CD4-positive, alpha-beta T cell (primary cell): ENCODE measurements at regions not wholly inside any gene's neighbourhood (a gene's known extent, or its start where the extent isn't known, plus 50 kb on each side); places are given as distances from the start of the nearest gene placed in this dataset.

Experiments
- ATAC-seq: fragments of 200-7000 bp; cut with Tn5 transposase; one replicate; pipeline ENCODE4 v1.10.0; 2022; ENCODE audit warnings: mild to moderate bottlenecking; ENCODE audit not compliant: poor library complexity
- CTCF ChIA-PET: fragments of 350-600 bp; sonication (Branson Sonifier 250); formaldehyde crosslinking; loops from one replicate; lab custom pipeline; 2021; ENCODE audit warnings: antibody characterized with exemption, inconsistent platforms; lab: Charles Lee
- POLR2A ChIA-PET: fragments of 350-600 bp; sonication (Branson Sonifier 250); formaldehyde crosslinking; loops from one replicate; lab custom pipeline; 2021; ENCODE audit warnings: antibody characterized with exemption, inconsistent platforms; lab: Charles Lee
- DNase-seq, 14 experiments: peaks; one replicate each; pipeline ENCODE4 v3.0.0-alpha.2; 2013 to 2020; ENCODE audit warnings: mixed read lengths in 2 of 14
- H3K27ac ChIP-seq, 2 donors: one replicate each; pipeline versions ENCODE4 v1.5.1 to v1.7.0; 2013; ENCODE audit warnings: low read length in 2 of 2, low read depth in 1 of 2, mild to moderate bottlenecking in 1 of 2
- H3K27me3 ChIP-seq, 2 experiments: 1 replicate in 1 of 2; 2 replicates in 1 of 2; pipeline versions ENCODE4 v1.6.1 to v1.7.0; 2013; ENCODE audit warnings: low read length in 2 of 2, control low read depth in 1 of 2, mild to moderate bottlenecking in 1 of 2, moderate library complexity in 1 of 2; ENCODE audit not compliant: insufficient read depth in 2 of 2, control insufficient read depth in 1 of 2
- H3K36me3 ChIP-seq: one replicate; pipeline ENCODE4 v1.6.1; 2013; ENCODE audit warnings: low read length, control low read depth; ENCODE audit not compliant: insufficient read depth
- H3K4me1 ChIP-seq: one replicate; pipeline ENCODE4 v1.6.1; 2013; ENCODE audit warnings: low read length, control low read depth; ENCODE audit not compliant: insufficient read depth
- H3K4me3 ChIP-seq: one replicate; pipeline ENCODE4 v1.5.1; 2013; ENCODE audit warnings: mild to moderate bottlenecking, low read length, moderate library complexity
- H3K9me3 ChIP-seq, 2 experiments: 1 replicate in 1 of 2; 2 replicates in 1 of 2; pipeline versions ENCODE4 v1.6.1 to v1.7.0; 2013; ENCODE audit warnings: low read length in 2 of 2, mild to moderate bottlenecking in 2 of 2, control low read depth in 1 of 2, moderate library complexity in 1 of 2; ENCODE audit not compliant: control insufficient read depth in 1 of 2, insufficient read depth in 1 of 2
- H3K27ac Mint-ChIP-seq: one replicate; pipeline ENCODE4 v1.8.0; 2020; ENCODE audit warnings: mixed read lengths
- H3K27me3 Mint-ChIP-seq: one replicate; pipeline ENCODE4 v1.8.0; 2021; ENCODE audit warnings: mixed read lengths
- H3K36me3 Mint-ChIP-seq: one replicate; pipeline ENCODE4 v1.8.0; 2021; ENCODE audit warnings: low read depth, mixed read lengths
- H3K4me1 Mint-ChIP-seq: one replicate; pipeline ENCODE4 v1.8.0; 2021; ENCODE audit warnings: low read depth, mixed read lengths
- H3K4me3 Mint-ChIP-seq: one replicate; pipeline ENCODE4 v1.8.0; 2020; ENCODE audit warnings: mild to moderate bottlenecking, mixed read lengths
- H3K9me3 Mint-ChIP-seq: one replicate; pipeline ENCODE4 v1.8.0; 2020; ENCODE audit warnings: mixed read lengths
- CTCF ChIP-seq: fragments of 200-600 bp; IDR thresholded peaks from one replicate; pipeline ENCODE4 v1.8.0; 2022; ENCODE audit warnings: antibody characterized with exemption, mild to moderate bottlenecking
- intact Hi-C, 2 experiments: fragments of 100-400 bp; cut with DNase I in 1 of 2; cut with micrococcal nuclease in 1 of 2; formaldehyde crosslinking; loops; one replicate each; pipeline versions ENCODE4 v1.15.1 to v1.9.0; 2023 to 2025; cut with DNase I, micrococcal nuclease

GRCh38 chr2:78465707-78466106 is 559.8 kb upstream of the REG3G start:
- ChIA-PET CTCF (no interaction called here), POLR2A (no interaction called here)
- Histone ChIP-seq H3K27me3 (no peaks in the 10 kb centered on the region), H3K9me3 (no peaks in the 10 kb centered on the region), H3K4me1 (no peaks in the 10 kb centered on the region), H3K27ac (no peak overlapping the region), H3K36me3 (no peaks in the 10 kb centered on the region), H3K4me3 (no peak overlapping the region)
- Mint-ChIP-seq H3K4me1 (no peaks in the 10 kb centered on the region), H3K36me3 (no peaks in the 10 kb centered on the region), H3K4me3 (no peak overlapping the region), H3K27me3 (no peaks in the 10 kb centered on the region), H3K27ac (no peak overlapping the region), H3K9me3 (peaks cover 14% of the 10 kb centered on the region)
- DNase-seq = no peak
- ATAC-seq = no peak
- intact Hi-C loops = no loop called here
- no peak for TF ChIP-seq CTCF

- no peak overlapping the region for H3K27ac Mint-ChIP-seq
- peaks cover 0 to 4% of the 10 kb centered on the region in 2 experiments for H3K9me3 ChIP-seq
- H3K36me3 ChIP-seq = no peaks in the 10 kb centered on the region
- H3K4me3 Mint-ChIP-seq = no peak overlapping the region
- H3K4me1 Mint-ChIP-seq = no peaks in the 10 kb centered on the region
- H3K27me3 Mint-ChIP-seq = no peaks in the 10 kb centered on the region
- intact Hi-C loops = no loop called here
- H3K4me1 ChIP-seq = no peaks in the 10 kb centered on the region
- no peak overlapping the region for H3K27ac ChIP-seq
- H3K36me3 Mint-ChIP-seq = no peaks in the 10 kb centered on the region
- peaks cover 9% of the 10 kb centered on the region for H3K9me3 Mint-ChIP-seq
- ATAC-seq (no peak), DNase-seq (no peak)
- H3K4me3 ChIP-seq = no peak overlapping the region
- H3K27me3 ChIP-seq = no peaks in the 10 kb centered on the region
- TF ChIP-seq CTCF = no peak
- POLR2A ChIA-PET = no interaction called here
- CTCF ChIA-PET = no interaction called here
Measured at GRCh38 chr2:78476619-78477229, 548.8 kb upstream of the REG3G start.

- no peaks in the 10 kb centered on the region for H3K27me3 ChIP-seq
- H3K4me3 ChIP-seq = no peak overlapping the region
- no peaks in the 10 kb centered on the region for H3K4me1 ChIP-seq
- TF ChIP-seq CTCF = no peak
- no peak overlapping the region for H3K4me3 Mint-ChIP-seq
- H3K9me3 ChIP-seq = peaks cover 0 to 8% of the 10 kb centered on the region in 2 experiments
- ATAC-seq (no peak), DNase-seq (no peak)
- H3K27ac ChIP-seq = no peak overlapping the region
- no peaks in the 10 kb centered on the region for H3K27me3 Mint-ChIP-seq
- no peaks in the 10 kb centered on the region for H3K36me3 ChIP-seq
- peaks cover 2% of the 10 kb centered on the region for H3K9me3 Mint-ChIP-seq
- intact Hi-C loops = no loop called here
- ChIA-PET POLR2A (no interaction called here), CTCF (no interaction called here)
- no peaks in the 10 kb centered on the region for H3K4me1 Mint-ChIP-seq
- H3K36me3 Mint-ChIP-seq = no peaks in the 10 kb centered on the region
- no peak overlapping the region for H3K27ac Mint-ChIP-seq
Measured at GRCh38 chr2:78486565-78486964, 538.9 kb upstream of the REG3G start.
